HEK293 (cell line): ENCODE measurements at regions not wholly inside any gene's neighbourhood (a gene's known extent, or its start where the extent isn't known, plus 50 kb on each side); places are given as distances from the start of the nearest gene placed in this dataset.

ENCODE experiments used
- CTCF ChIP-seq: fragments of 450-650 bp; formaldehyde crosslinking; IDR thresholded peaks from 2 replicates; pipeline ENCODE4 v1.5.1; 2016; ENCODE audit warnings: missing biosample characterization, missing genetic modification characterization
- PRDM4 ChIP-seq: fragments of 450-650 bp; formaldehyde crosslinking; IDR thresholded peaks from 2 replicates; pipeline ENCODE4 v1.5.1; 2017; ENCODE audit warnings: missing biosample characterization, missing genetic modification characterization
- PRDM6 ChIP-seq: fragments of 450-650 bp; formaldehyde crosslinking; IDR thresholded peaks from 2 replicates; pipeline ENCODE4 v1.5.1; 2017; ENCODE audit warnings: missing biosample characterization, missing genetic modification characterization
- ZNF23 ChIP-seq: fragments of 450-650 bp; formaldehyde crosslinking; IDR thresholded peaks from 2 replicates; pipeline ENCODE4 v1.5.1; 2016; ENCODE audit warnings: missing biosample characterization, missing genetic modification characterization, borderline replicate concordance
- ZNF280D ChIP-seq: fragments of 450-650 bp; formaldehyde crosslinking; IDR thresholded peaks from 2 replicates; pipeline ENCODE4 v1.5.1; 2016; ENCODE audit warnings: missing biosample characterization, missing genetic modification characterization
- ZNF302 ChIP-seq: fragments of 450-650 bp; formaldehyde crosslinking; IDR thresholded peaks from 2 replicates; pipeline ENCODE4 v1.5.1; 2016; ENCODE audit warnings: missing biosample characterization, missing genetic modification characterization, low read depth

GRCh38 chr15:61319892-61320291 is 90.8 kb upstream of the RORA start:
- no peak for TF ChIP-seq PRDM6 (tag by site-specific recombination)
- no peak for TF ChIP-seq ZNF302 (tag by site-specific recombination)
- TF ChIP-seq CTCF, result no peak
- no peak for TF ChIP-seq PRDM4
- no peak for TF ChIP-seq ZNF23
- TF ChIP-seq ZNF280D (tag by site-specific recombination), result no peak
